HUES48 (cell line): ENCODE measurements at regions not wholly inside any gene's neighbourhood (a gene's known extent, or its start where the extent isn't known, plus 50 kb on each side); places are given as distances from the start of the nearest gene placed in this dataset.

Source experiments
- H3K27ac ChIP-seq: one replicate; pipeline ENCODE4 v1.7.0; 2013; ENCODE audit warnings: low read depth, low read length, inconsistent platforms
- H3K27me3 ChIP-seq: 2 replicates; pipeline ENCODE4 v1.6.1; 2013; ENCODE audit warnings: mild to moderate bottlenecking, low read length; ENCODE audit not compliant: control insufficient read depth, insufficient read depth
- H3K36me3 ChIP-seq: 2 replicates; pipeline ENCODE4 v1.6.1; 2013; ENCODE audit warnings: low read length; ENCODE audit not compliant: control insufficient read depth, insufficient read depth
- H3K4me1 ChIP-seq: 2 replicates; pipeline ENCODE4 v1.6.1; 2013; ENCODE audit warnings: mild to moderate bottlenecking, low read length; ENCODE audit not compliant: control insufficient read depth, insufficient read depth
- H3K4me3 ChIP-seq: 2 replicates; pipeline ENCODE4 v1.5.1; 2013; ENCODE audit warnings: mild to moderate bottlenecking, low read depth, low read length
- H3K9ac ChIP-seq: 2 replicates; pipeline ENCODE4 v1.6.1; 2013; ENCODE audit warnings: mild to moderate bottlenecking, low read depth, low read length, moderate library complexity
- H3K9me3 ChIP-seq: 2 replicates; pipeline ENCODE4 v1.6.1; 2013; ENCODE audit warnings: low read length; ENCODE audit not compliant: control insufficient read depth, insufficient read depth

GRCh38 chr4:14575289-14575688, 427.0 kb upstream of the CPEB2 start:
- Histone ChIP-seq H3K4me3 (no peak overlapping the region), H3K27me3 (no peaks in the 10 kb centered on the region), H3K27ac (no peak overlapping the region), H3K9ac (no peak overlapping the region), H3K4me1 (no peaks in the 10 kb centered on the region), H3K36me3 (no peaks in the 10 kb centered on the region), H3K9me3 (no peaks in the 10 kb centered on the region)

- Histone ChIP-seq H3K9ac (no peak overlapping the region), H3K36me3 (no peaks in the 10 kb centered on the region), H3K9me3 (no peaks in the 10 kb centered on the region), H3K4me3 (no peak overlapping the region), H3K4me1 (no peaks in the 10 kb centered on the region), H3K27me3 (no peaks in the 10 kb centered on the region), H3K27ac (no peak overlapping the region)
These were observed 426.4 kb upstream of the CPEB2 start for GRCh38 chr4:14575919-14576318.

GRCh38 chr4:14580061-14580460, 422.2 kb upstream of the CPEB2 start:
- Histone ChIP-seq H3K27me3 (no peaks in the 10 kb centered on the region), H3K4me1 (no peaks in the 10 kb centered on the region), H3K27ac (no peak overlapping the region), H3K4me3 (no peak overlapping the region), H3K36me3 (no peaks in the 10 kb centered on the region), H3K9ac (no peak overlapping the region), H3K9me3 (no peaks in the 10 kb centered on the region)

DNA sequence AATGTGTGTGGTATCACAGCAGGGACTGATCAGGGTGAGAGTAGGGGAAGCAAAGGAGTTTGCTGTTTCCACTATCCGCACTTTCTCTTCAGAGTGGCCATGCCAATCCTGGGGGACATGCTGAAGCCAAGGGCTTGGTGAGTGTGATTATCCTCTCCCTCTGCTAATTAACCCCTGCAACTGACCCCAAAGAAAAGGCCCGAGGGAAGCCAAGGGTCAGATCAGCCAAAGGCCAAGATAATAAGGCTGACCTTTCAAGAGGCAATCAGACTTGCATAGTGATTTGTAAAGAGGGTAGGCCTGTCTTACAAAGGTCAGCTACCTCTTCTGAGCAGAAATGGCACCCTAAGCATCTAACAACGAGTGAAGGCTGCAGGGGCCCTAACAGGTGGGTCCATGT, 420.5 kb upstream of the CPEB2 start:
- Histone ChIP-seq H3K27me3 (no peaks in the 10 kb centered on the region), H3K9ac (no peak overlapping the region), H3K4me1 (no peaks in the 10 kb centered on the region), H3K9me3 (no peaks in the 10 kb centered on the region), H3K36me3 (no peaks in the 10 kb centered on the region), H3K27ac (no peak overlapping the region), H3K4me3 (no peak overlapping the region)

- Histone ChIP-seq H3K27ac (no peak overlapping the region), H3K9ac (no peak overlapping the region), H3K4me3 (no peak overlapping the region), H3K36me3 (no peaks in the 10 kb centered on the region), H3K9me3 (no peaks in the 10 kb centered on the region), H3K4me1 (no peaks in the 10 kb centered on the region), H3K27me3 (no peaks in the 10 kb centered on the region)
These were observed 419.6 kb upstream of the CPEB2 start for GRCh38 chr4:14582677-14583076.

DNA sequence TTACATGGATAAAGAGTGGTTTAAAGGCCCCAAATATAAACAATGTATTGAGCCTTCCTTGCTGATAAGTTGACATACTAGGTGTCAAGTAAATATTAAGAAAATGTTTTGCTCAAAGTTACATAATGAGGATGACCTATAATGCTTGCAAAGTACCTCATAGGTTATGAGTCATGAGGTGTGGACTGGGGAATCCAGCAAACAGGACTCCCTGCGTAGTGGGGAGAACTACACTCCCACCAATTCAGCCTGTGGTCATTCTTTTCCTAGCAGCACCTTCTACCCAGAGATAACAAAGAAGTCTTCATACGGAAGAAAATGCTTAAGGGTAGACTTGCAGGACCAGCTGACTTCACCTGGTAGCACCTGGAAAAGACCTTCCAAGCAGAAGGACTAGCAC, 418.9 kb upstream of the CPEB2 start:
- Histone ChIP-seq H3K27ac (no peak overlapping the region), H3K27me3 (no peaks in the 10 kb centered on the region), H3K9me3 (no peaks in the 10 kb centered on the region), H3K4me3 (no peak overlapping the region), H3K9ac (no peak overlapping the region), H3K36me3 (no peaks in the 10 kb centered on the region), H3K4me1 (no peaks in the 10 kb centered on the region)

DNA sequence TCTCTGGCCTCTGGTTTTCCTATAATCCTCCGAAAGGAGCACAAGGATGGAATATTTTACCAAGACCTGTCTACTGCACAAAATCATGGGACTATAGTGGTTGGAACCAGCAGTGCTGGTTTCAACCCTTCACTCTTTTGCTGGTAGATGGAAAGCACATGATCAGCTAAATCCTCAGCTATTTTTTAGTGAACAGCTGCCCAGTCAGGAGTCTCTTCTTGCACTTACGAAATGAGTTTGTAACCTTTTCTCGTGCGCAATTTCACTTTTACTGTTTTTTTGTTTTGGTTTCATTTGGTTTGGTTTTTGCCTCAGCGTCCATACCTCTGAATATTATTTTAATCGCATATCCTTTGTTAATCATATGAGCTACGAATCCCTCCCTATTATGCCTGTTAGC, 418.5 kb upstream of the CPEB2 start:
- Histone ChIP-seq H3K9ac (no peak overlapping the region), H3K4me3 (no peak overlapping the region), H3K27ac (no peak overlapping the region), H3K4me1 (no peaks in the 10 kb centered on the region), H3K9me3 (no peaks in the 10 kb centered on the region), H3K27me3 (no peaks in the 10 kb centered on the region), H3K36me3 (no peaks in the 10 kb centered on the region)

- H3K9me3 ChIP-seq: no peaks in the 10 kb centered on the region
- H3K27ac ChIP-seq: no peak overlapping the region
- no peaks in the 10 kb centered on the region for H3K36me3 ChIP-seq
- no peaks in the 10 kb centered on the region for H3K4me1 ChIP-seq
- H3K9ac ChIP-seq: no peak overlapping the region
- no peak overlapping the region for H3K4me3 ChIP-seq
- no peaks in the 10 kb centered on the region for H3K27me3 ChIP-seq
These were observed 409.3 kb upstream of the CPEB2 start for GRCh38 chr4:14592950-14593349.

- Histone ChIP-seq H3K4me1 (no peaks in the 10 kb centered on the region), H3K27ac (no peak overlapping the region), H3K4me3 (no peak overlapping the region), H3K9me3 (no peaks in the 10 kb centered on the region), H3K9ac (no peak overlapping the region), H3K36me3 (no peaks in the 10 kb centered on the region), H3K27me3 (no peaks in the 10 kb centered on the region)
These were observed 406.3 kb upstream of the CPEB2 start for GRCh38 chr4:14596028-14596427.

GRCh38 chr4:14596437-14596836, 405.8 kb upstream of the CPEB2 start:
- no peaks in the 10 kb centered on the region for H3K27me3 ChIP-seq
- no peak overlapping the region for H3K27ac ChIP-seq
- no peak overlapping the region for H3K9ac ChIP-seq
- H3K9me3 ChIP-seq: no peaks in the 10 kb centered on the region
- no peaks in the 10 kb centered on the region for H3K36me3 ChIP-seq
- no peak overlapping the region for H3K4me3 ChIP-seq
- H3K4me1 ChIP-seq: no peaks in the 10 kb centered on the region

DNA sequence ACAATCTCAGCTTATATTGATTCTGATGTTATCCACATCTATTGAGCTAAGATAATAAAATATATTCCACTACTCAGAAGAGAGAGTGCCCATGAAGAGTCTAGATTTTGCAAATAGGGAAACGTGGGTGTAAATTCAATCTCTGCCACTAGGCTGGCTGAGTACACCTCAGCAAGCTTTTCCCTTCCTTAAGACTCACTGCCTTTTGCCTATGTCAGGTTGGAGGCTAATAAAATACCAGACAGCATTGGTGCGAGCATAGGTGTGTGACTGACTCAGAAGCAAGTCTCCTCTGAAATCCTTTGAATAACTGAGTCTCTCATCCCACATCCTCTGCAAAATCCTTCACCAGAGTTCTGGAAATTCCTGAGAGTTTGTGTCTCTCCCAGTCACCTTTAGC, 405.4 kb upstream of the CPEB2 start:
- no peaks in the 10 kb centered on the region for H3K27me3 ChIP-seq
- no peak overlapping the region for H3K27ac ChIP-seq
- H3K9me3 ChIP-seq: no peaks in the 10 kb centered on the region
- H3K36me3 ChIP-seq: no peaks in the 10 kb centered on the region
- H3K4me3 ChIP-seq: no peak overlapping the region
- peaks cover 2% of the 10 kb centered on the region for H3K4me1 ChIP-seq
- no peak overlapping the region for H3K9ac ChIP-seq

- Histone ChIP-seq H3K27me3 (no peaks in the 10 kb centered on the region), H3K4me1 (peaks cover 5% of the 10 kb centered on the region), H3K4me3 (no peak overlapping the region), H3K36me3 (no peaks in the 10 kb centered on the region), H3K9ac (no peak overlapping the region), H3K27ac (peak overlapping the region; percentile 26), H3K9me3 (no peaks in the 10 kb centered on the region)
These were observed 400.1 kb upstream of the CPEB2 start for GRCh38 chr4:14602206-14602605.
